ENCODE measurements at regions not wholly inside any gene's neighbourhood (a gene's known extent, or its start where the extent isn't known, plus 50 kb on each side); places are given as distances from the start of the nearest gene placed in this dataset.
"Not testable (repeated sequence)": the region's sequence is repeated elsewhere in the genome, so short reads cannot be mapped to it uniquely, and the experiment has no call there.

DNA sequence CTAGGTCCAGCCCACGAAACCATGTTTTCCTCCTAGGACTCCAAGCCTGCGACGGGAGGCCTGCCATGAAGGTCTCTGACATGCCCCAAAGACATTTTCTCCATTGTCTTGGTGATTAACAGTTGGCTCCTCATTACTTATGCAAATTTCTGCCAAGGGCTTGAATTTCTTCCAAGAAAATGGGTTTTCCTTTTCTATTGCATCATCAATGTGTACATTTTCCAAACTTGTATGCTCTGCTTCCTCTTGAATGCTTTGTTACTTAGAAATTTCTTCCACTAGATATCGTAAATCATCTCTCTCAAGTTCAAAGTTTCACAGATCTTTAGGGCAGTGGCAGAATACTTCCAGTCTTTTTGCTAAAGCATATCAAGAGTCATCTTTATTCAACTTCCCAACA lies 1792.7 kb upstream of the CDH9 start:
- no peak for DNase-seq

DNA sequence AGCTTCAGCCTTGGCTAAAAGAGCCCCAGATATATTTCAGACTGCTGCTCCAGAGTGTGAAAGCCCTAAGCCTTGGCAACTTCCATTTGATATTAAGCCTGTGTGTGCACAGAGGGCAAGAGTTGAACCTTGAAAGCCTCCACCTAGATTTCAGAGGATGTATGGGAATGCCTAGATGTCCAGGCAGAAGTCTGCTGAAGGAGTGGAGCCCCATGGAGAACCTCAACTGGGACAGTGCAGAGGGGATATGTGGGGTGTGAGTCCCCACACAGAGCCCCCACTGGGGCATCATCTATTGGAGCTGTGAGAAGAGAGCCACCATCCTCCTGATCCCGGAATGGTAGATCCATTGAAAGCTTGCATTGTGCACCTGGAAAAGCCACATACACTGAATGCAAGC lies 1784.8 kb upstream of the CDH9 start:
- DNase-seq, result no peak

DNA sequence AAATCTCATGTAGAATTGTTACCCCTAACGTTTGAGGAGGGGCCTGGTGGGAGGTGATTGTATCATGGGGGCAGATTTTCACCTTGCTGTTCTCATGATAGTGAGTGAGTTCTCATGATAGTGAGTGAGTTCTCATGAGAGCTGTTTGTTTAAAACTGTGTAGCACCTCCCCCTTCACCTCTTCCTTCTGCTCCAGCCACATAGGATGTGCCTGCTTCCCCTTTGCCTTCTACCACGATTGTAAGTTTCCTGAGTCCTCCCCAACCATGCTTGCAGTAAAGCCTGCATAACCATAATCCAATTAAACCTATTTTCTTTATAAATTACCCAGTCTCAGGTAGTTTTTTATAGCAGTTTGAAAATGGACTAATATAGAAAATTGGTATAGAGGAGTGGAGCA lies 1783.7 kb upstream of the CDH9 start:
- DNase-seq, result no peak

DNA sequence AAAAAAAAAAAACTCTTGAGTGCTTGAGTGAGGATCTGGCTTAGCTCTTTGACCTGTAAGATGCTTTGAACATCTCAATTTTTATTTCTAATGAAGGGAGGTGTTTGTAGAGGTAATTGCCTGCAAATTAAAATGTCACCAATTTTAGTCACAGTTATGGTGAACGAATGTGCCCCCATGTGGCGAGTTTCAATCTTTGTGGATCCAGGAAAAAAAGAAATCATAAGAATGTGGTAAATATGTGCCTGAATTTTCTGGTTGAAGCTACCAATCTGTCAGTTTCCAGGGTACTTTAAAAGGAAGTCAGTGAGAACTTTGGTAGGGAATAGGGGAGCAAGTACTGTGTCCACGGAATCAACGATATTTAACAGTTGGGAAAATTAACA lies 1772.4 kb upstream of the CDH9 start:
- no peak for DNase-seq

DNA sequence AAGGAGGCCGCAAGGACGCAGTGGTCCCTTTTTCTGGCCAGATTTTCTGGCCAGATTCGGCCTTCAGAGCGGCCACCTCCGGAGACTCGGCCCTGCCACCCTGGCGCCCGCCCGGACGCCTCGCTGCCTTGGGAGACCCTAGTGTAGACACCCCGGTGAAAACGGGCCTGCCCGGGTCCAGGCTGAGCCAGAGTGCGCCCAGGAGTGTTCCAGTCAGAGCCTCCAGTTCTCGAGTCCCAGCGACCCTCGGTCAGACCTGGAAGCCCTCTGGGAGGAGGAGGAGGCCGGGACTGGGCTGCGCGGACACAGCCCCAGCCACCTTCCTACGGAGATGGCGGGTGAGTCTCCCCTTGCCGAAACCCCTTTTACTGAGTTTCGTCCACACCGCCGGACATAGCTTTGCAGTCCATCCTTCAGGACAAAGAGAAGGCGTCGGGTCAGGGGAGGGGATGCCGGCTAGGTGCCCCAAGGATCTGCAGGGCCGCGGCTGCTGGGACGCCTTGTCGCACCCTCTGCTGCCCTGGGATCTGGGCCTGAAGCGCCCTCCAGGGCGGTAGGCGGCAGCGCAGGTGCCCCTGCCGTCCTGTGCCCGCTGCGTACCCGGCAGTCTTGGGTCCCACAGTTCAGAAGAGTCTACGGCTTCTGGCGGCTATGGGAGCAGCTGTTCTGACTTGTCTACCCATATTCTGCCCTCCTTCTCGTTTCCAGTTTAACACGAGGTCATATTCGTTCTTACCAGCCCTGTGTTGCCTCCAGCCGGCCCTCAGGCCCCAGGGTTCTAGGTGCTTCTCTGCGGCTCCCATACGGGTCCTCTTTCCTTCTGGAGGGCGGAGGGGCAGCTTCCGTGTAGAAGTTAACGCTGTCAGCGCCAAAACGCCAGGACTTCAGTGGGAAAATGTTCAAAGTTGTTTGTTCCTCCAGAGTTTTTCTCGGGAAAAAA lies 1771.7 kb upstream of the CDH9 start:
- DNase-seq, result no peak

DNA sequence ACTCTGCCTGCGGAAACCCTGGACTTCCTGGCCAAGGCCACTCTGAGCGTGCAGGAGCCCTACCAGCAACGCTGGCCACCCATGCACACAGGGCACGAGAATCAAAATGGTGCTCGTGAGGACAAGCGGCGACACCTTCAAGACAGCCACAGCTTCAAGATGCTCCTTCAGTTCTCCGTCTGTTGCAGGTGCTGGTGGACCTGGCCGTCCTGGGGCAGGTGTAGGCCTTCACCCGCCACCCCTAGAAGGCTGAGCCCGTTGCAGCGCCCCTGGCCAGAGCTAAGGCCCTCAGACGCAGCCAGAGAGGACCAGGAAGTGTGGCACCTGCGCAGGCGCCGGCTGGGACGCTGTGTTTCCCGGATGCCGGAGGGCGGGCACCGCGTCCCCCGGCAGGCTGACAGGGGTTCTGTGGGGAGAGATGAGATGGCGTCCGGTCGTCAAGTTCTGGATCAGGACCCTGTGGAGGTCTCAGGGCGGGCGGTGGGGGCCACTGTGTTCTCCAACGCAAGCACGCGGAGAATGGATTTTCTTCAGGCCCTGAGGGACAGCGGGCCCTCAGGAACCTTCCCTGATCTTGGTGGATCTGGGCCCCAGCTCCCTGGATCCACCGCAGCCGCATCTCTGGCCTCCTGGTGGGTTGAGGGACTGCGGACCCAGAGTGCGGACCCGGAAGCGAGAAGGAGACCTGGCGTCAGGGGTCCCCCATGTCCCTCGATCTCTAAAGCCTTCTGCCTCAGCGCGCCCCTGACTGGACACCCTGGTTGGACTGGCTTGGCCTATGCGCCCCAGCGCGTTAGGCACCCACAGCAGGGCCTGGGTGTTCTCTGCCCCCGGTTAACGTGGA lies 1770.8 kb upstream of the CDH9 start:
- no peak for DNase-seq

DNA sequence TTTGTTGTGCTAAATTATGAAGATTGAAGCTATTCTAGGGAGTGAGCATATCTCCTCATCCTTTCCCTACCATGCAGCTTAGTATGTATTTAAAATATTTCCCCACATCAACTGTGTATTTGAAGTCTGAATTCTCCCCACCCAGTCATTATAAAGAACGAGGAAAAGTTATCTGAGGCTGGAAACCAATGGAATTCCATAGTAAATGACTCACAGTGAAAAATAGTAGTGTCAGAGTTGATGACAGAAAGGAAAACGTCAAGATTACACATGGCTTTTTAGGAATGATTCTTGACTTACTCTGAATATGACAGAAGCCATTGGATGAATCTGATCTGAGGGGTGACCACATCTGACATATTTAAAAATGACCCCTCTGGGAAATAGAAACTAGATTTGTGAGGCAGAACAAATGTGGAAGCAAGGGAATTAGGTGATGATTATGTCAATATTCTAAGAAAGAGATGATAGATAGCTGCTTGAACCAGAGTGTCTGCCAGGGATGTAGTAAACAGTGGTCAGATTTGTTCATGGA lies 1768.9 kb upstream of the CDH9 start:
- DNase-seq, result no peak

DNA sequence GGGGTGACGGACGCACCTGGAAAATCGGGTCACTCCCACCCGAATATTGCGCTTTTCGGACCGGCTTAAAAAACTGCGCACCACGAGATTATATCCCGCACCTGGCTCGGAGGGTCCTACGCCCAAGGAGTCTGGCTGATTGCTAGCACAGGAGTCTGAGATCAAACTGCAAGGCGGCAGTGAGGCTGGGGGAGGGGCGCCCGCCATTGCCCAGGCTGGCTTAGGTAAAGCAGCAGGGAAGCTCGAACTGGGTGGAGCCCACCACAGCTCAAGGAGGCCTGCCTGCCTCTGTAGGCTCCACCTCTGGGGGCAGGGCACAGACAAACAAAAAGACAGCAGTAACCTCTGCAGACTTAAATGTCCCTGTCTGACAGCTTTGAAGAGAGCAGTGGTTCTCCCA lies 1760.6 kb upstream of the CDH9 start:
- not testable (repeated sequence) for DNase-seq

DNA sequence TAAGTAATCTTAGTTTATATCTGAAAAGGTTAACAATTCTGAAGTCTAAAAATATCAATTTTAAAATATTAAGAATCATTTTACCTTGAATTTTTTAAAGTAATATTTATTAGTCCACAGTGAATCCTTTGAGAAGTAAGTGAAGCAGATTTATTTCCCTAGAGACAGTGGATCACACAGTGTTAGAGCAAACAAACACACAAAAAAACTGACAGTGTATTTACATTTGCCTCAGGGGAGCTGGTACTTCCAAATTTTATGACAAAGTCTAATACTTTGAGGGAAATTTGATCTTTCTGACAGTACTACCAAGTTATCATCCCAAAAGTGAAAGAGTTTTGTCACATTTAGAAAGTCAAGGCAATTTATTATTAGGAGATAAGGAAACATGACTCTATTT lies 1750.6 kb upstream of the CDH9 start:
- DNase-seq, result no peak

DNA sequence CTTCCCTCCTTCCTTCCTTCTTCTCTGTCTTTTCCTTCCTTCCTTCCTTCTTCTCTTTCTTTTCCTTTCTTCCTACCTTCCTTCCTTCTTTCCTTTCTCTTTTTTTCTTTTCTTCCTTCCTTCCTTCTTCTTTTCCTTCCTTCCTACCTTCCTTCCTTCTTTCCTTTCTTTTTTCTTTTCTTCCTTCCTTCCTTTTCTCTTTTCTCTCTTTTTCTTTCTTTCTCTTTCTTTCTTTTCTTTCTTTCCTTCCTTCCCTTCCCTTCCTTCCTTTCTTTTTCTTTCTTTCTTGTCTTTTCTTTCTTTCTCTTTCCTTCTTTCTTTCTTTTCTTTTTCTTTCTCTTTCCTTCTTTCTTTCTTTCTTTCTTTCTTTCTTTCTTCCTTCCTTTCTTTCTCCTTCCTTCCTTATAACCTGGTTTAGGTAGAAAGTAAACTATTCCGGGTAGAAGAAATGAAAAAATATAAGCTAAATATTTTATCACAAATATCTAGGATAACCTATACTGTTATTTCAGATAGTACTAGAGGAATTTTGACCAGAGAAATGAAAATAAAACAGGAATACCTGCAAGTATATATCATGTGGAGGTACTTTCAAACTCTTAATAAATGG lies 1741.8 kb upstream of the CDH9 start:
- DNase-seq, result no peak

DNA sequence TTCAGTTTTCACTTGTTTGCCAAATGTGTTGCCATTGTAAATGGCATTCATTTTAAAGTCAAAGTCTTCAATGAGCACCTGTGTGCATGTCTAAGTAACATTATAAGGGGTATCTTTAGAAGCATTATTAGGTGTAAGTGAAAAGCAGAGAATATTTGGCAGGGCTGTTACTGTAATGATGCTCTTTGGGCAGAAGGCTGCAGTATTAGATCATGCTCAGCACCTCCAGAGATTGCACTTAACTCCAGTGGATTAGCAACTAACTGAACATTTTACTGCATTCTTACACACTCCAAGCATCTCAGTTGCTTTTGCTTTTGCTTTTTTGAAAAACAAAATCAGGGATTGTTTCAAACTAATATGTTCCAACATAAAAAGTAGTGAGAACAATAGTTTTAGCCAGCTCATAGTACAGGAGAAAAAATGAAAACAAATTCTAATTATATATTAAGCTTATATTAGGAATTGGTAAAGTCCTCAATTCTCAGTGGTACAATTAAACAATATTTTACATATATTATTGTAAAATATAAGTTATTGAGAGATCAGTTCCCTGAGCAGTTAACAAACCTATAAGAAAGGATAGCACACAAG lies 1740.9 kb upstream of the CDH9 start:
- no peak for DNase-seq

DNA sequence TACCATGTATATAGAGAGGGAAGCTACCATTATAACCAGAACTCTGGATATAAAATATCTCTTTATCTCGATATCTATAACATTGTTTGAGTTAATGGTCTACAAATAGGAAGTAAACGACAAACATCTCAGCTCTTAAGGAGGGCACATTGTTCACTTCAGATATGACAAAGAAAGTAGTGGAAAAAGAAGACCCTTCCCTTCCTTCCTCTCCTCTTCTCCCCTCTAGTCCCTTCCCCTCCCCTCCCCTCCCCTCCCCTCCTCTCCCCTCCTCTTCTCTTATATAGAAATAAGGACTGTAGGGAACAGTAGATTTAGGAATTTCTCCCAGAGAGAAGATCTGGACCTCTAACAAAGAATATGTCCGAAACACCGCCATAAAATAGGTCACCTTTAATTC lies 1731.9 kb upstream of the CDH9 start:
- no peak for DNase-seq

DNA sequence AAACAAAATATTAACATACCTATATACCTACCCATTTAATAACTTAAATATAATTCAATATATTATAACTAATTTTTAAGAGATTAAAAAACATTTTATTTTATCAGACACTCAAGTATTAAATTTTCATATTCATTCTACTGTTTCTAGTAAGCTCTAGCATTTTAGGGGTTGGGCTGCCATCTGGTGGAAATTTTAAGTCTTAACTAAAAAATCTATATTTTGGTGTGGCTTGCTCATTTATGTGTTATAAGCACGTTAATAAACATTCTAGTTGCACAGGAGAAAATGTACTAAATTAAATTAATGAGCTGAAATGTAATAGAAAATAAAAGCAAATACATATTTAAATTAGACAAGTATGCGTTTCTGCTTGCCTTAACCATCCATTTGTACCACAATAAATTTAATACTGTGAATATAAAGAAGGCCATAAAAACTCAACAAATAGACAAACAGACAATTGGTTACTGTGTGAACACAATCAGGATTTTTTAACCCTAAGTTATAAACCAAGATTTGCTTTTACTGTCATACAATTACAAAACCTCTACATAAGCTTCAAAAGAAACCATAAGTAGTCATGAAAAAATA lies 1728.3 kb upstream of the CDH9 start:
- no peak for DNase-seq

DNA sequence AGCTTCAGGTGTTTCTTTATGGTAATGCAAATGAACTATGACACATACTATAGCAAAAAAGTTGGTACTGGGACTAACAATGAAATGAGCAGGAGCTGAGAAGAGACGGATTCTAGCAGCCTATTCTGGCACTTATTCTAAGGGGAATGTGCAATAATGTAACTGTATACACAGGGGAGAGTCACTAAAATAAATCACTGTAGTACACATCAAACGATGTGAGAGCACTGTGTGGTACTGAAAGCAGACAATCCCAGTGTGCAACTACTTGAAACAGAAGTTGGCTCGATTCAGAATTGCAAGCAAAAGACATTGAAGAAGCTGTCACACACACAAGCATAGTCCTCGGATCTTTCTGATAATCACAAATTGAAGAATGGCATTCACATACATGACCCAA lies 1713.0 kb upstream of the CDH9 start:
- DNase-seq, result no peak

DNA sequence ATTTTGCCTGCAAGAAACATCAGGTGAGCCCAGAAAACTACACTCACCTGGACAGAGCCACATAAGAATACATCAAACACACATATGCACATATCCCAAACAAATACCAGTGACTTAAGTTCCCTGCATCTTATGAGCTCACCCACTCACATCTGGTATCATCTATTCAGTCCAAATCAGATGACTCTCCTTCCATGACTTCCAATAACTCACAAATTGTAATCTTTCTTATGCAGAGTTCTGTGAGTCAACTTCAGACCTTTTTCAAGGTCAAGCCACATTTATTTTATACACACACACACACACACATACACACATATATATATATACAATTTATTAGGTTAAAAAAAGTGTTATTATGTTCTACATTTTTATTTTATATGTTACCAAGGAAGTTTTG lies 1711.9 kb upstream of the CDH9 start:
- no peak for DNase-seq

DNA sequence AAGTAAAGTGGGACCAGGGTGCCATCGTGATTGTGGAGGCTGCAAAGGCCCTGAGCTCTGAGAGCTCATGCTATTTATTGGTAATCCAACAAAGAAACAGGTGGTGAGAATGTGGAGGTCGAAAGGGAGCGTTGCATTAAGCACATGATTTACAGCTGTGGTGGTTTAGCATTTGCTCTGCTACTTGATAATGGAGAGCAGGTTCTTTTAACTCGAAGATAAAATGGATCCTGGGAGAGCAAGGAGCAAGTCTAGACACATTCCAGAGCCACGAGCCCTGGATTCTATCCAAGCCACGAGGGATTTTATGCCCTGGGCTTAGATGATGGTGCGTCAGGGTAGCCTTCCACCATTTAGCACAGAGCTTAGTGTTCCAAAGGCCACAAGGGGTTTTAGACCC lies 1710.1 kb upstream of the CDH9 start:
- no peak for DNase-seq

DNA sequence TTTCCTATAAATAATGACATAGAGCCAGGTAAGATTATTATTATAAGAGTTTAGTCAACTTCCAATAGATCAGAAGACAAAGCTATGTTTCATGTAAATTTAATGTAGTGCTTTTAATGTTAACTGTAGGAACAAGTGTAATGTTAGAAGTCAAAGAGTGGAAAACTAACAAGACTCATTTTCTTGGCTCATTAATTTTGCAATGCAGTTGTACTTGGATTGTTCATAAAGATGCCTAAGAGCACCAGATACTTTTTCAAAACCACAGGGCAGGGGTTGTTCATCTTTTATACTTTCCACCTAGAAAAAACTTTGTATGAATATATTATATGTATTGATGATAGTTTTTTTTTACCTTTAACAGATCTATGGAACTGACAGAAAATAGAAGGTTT lies 1705.3 kb upstream of the CDH9 start:
- no peak for DNase-seq

DNA sequence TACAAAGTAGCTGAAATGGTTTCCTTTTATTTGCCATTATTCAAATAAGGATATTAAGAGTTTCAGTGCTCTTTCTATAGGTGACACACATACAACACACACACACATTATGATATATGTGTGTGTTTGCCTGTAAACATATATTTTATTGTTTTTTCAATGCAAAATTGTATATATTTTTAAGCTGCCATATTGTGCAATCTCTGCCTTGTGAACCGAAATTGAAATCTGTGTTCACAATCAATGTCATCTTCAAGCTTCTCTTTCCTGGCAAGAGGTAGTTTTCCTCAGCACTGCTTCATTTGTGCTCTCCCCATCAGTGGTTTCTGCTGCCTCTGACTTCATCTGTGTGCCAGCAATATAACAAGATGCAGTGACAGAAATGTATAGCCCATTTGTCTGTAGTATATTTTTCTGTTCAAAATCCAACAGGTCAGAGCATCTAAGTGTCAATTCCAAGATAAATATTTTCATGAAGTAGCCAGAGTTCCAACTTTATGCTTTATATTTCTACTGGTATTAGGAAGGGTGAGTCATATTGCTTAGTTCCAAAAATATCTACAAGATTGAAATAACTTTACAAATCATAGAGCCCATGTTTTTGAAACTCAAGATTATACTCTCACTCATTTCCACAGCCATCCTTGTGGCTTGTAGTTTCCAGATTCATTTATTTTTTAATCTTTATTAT lies 1704.8 kb upstream of the CDH9 start:
- DNase-seq, result no peak

DNA sequence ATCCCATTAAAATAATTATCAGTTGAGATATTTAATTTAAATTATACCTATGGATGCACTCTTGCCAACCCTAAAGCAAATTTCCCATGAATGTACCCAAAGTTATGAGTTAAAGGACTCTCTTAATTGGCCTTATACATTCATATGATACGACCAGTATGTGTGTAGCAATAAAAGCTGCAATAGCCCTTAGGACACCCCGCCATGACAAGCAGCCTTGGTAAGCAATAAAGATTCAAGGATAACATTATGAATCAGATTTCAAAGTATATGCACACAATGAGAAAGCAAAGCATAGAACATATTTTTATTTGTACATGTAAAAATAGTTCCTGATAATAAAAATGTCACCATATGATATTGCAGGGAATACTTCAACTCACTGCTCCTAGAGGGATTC lies 1699.3 kb upstream of the CDH9 start:
- no peak for DNase-seq

DNA sequence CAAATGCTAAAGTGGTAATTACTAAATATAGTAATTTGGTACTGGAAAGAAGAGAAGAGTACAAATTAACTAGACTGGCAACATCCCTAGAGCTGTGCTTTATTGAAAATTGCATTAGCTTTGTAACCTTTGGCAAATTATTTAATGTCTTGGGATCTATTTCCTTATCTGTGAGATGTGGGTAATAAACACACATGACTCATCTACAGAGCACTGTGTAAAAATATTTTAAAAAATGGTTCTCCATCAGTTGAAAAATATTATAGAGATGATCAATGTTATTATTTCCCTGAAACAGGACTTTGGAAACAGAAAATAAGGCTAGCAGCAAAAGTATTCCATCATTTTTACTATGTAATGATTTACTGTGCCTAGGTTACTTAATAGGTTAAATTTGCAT lies 1698.8 kb upstream of the CDH9 start:
- DNase-seq, result no peak

DNA sequence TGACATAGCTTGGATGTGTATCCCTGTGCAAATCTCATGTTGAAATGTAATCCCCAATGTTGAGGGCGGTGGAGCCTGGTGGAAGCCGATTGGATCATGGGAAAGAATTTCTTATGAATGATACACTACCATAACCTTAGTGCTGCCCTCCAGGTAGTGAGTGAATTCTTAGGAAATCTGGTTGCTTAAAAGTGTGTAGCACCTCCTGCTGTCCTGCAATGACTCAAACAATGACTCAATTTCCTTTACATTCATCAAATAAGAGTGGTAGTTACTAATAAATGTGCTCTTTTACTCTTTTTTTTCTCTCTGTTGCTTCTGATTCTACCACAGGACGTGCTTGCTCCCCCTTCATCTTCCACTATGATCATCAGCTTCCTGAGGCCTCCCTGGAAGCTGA lies 1696.0 kb upstream of the CDH9 start:
- no peak for DNase-seq

DNA sequence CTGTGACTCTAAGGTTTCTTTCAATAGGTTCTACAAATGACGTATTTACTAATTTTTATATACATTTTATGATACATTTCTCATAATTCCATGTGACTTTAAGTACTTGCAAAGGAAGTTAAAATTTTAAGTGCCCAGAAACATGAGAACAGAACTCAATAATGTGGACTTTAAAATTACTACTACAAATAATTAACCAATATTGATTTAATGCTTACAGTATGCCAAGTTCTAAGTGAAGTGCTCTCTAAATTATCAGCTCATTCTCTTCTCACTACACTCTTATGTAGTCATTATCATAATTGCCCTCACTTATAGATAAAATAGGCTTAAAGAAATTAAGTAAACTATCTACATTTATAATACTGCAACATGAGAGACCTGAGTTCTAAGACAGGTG lies 1690.7 kb upstream of the CDH9 start:
- no peak for DNase-seq

All from stimulated activated naive CD4-positive, alpha-beta T cell (primary cell).